Lower leg skin (tissue), 3 donors: ENCODE measurements at regions not wholly inside any gene's neighbourhood (a gene's known extent, or its start where the extent isn't known, plus 50 kb on each side); places are given as distances from the start of the nearest gene placed in this dataset.

Source experiments
- POLR2A ChIP-seq, 2 donors: fragments of 450-650 bp; IDR thresholded peaks; one replicate each; pipeline ENCODE4 v1.6.1; 2016 to 2017; ENCODE audit warnings: antibody characterized with exemption in 2 of 2, mild to moderate bottlenecking in 1 of 2, moderate library complexity in 1 of 2
- TF ChIP-seq, protein P1 (sequence below), 3 donors: fragments of 450-650 bp; IDR thresholded peaks; one replicate each; pipeline ENCODE4 v1.5.1; 2016; ENCODE audit warnings: antibody characterized with exemption in 3 of 3, mild to moderate bottlenecking in 3 of 3, moderate library complexity in 2 of 3

- TF ChIP-seq, protein P1, sequence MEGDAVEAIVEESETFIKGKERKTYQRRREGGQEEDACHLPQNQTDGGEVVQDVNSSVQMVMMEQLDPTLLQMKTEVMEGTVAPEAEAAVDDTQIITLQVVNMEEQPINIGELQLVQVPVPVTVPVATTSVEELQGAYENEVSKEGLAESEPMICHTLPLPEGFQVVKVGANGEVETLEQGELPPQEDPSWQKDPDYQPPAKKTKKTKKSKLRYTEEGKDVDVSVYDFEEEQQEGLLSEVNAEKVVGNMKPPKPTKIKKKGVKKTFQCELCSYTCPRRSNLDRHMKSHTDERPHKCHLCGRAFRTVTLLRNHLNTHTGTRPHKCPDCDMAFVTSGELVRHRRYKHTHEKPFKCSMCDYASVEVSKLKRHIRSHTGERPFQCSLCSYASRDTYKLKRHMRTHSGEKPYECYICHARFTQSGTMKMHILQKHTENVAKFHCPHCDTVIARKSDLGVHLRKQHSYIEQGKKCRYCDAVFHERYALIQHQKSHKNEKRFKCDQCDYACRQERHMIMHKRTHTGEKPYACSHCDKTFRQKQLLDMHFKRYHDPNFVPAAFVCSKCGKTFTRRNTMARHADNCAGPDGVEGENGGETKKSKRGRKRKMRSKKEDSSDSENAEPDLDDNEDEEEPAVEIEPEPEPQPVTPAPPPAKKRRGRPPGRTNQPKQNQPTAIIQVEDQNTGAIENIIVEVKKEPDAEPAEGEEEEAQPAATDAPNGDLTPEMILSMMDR (IDR thresholded peaks at IDR 0.05): no peak
- no peak for TF ChIP-seq POLR2A (IDR thresholded peaks at IDR 0.05)
Observed at GRCh38 chr5:106135473-106135872, 1535.3 kb downstream of the EFNA5 start.
